ENCODE measurements at regions not wholly inside any gene's neighbourhood (a gene's known extent, or its start where the extent isn't known, plus 50 kb on each side); places are given as distances from the start of the nearest gene placed in this dataset.

DNA sequence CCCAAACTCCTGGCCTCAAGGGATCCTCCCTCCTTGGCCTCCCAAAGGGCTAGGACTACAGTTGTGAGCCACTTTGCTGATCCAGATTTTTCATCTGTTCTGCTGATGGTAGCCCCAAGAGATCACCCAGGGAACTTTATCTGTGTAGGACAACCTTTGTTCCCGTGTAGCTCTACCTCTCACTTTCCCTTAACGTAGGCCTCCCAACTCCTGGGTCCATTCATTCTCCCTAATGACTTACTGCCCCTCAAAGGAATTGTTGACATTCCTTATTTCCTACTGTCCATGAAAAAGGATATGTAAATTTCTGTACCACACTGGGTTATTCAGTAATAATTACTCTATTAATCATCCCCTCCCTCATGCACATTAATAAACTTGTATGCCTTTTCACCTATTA lies 51.0 kb upstream of the PHF24 start:
- no peak for TF ChIP-seq EZH2phosphoT487 (conservative IDR thresholded peaks at IDR 0.05; ENCODE audit: low read length)
- Histone ChIP-seq H3K79me2 (ENCODE audit: insufficient read depth, low read length) (no peaks in the 10 kb centered on the region), H4K20me1 (ENCODE audit: low read depth, low read length) (no peaks in the 10 kb centered on the region), H3K27ac (ENCODE audit: low read depth, low read length) (no peak overlapping the region), H2AFZ (ENCODE audit: low read depth, low read length, severe bottlenecking) (no peak overlapping the region), H3K9me3 (ENCODE audit: insufficient read depth, low read length) (no peaks in the 10 kb centered on the region), H3K4me3 (ENCODE audit: insufficient read depth, low read length, poor library complexity, severe bottlenecking) (no peak overlapping the region), H3K4me2 (ENCODE audit: low read depth, low read length, poor library complexity, severe bottlenecking) (no peak overlapping the region), H3K9me2 (replicated peaks; ENCODE audit: insufficient read depth, low read length) (no peaks in the 10 kb centered on the region), H3K36me3 (ENCODE audit: low read length) (no peaks in the 10 kb centered on the region), H3K27me3 (ENCODE audit: low read length) (no peaks in the 10 kb centered on the region), H3K9ac (ENCODE audit: low read length) (no peak overlapping the region), H3F3A (ENCODE audit: insufficient read depth) (no peaks in the 10 kb centered on the region)

DNA sequence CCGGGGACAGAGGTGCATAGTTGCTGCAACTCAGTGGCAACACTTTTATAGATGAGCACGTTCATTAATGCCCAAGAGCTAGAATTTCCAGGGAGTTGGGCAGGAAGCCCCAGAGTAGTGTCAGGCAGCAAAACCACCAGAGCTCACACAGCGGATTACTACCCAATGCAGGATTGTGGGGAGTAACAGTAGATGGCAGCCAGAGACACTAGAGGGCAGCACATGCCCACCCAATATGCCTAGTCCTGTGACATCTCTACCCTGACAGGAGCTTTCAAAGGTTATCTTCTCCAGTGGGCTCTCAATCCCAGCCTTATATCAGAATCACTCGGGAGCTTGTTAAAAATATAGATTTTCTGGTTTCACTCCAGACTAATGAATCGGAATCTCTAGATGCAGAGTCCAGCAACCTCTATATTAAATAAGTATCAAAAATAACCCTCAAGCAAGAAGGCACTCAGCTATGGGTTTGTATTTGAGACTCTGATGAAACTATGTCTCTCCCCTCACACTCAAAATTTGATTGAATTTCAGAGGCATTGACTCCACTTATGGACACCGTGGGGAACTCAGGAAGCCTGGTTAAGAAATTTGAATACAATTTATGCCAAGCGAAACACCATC lies 58.4 kb upstream of the PHF24 start:
- Histone ChIP-seq H3K36me3 (ENCODE audit: low read length) (no peaks in the 10 kb centered on the region), H3K27me3 (ENCODE audit: low read length) (no peaks in the 10 kb centered on the region), H3F3A (ENCODE audit: insufficient read depth) (no peaks in the 10 kb centered on the region), H3K9me2 (replicated peaks; ENCODE audit: insufficient read depth, low read length) (no peaks in the 10 kb centered on the region), H3K4me2 (ENCODE audit: low read depth, low read length, poor library complexity, severe bottlenecking) (no peak overlapping the region), H3K4me3 (ENCODE audit: insufficient read depth, low read length, poor library complexity, severe bottlenecking) (no peak overlapping the region), H4K20me1 (ENCODE audit: low read depth, low read length) (no peaks in the 10 kb centered on the region), H3K9me3 (ENCODE audit: insufficient read depth, low read length) (no peaks in the 10 kb centered on the region), H3K9ac (ENCODE audit: low read length) (no peak overlapping the region), H3K27ac (ENCODE audit: low read depth, low read length) (no peak overlapping the region), H2AFZ (ENCODE audit: low read depth, low read length, severe bottlenecking) (no peak overlapping the region), H3K79me2 (ENCODE audit: insufficient read depth, low read length) (no peaks in the 10 kb centered on the region)
- TF ChIP-seq, protein P1, sequence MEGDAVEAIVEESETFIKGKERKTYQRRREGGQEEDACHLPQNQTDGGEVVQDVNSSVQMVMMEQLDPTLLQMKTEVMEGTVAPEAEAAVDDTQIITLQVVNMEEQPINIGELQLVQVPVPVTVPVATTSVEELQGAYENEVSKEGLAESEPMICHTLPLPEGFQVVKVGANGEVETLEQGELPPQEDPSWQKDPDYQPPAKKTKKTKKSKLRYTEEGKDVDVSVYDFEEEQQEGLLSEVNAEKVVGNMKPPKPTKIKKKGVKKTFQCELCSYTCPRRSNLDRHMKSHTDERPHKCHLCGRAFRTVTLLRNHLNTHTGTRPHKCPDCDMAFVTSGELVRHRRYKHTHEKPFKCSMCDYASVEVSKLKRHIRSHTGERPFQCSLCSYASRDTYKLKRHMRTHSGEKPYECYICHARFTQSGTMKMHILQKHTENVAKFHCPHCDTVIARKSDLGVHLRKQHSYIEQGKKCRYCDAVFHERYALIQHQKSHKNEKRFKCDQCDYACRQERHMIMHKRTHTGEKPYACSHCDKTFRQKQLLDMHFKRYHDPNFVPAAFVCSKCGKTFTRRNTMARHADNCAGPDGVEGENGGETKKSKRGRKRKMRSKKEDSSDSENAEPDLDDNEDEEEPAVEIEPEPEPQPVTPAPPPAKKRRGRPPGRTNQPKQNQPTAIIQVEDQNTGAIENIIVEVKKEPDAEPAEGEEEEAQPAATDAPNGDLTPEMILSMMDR (IDR thresholded peaks at IDR 0.05; ENCODE audit: insufficient read depth, low read length, poor library complexity, severe bottlenecking): peak; percentile 77
- no peak for TF ChIP-seq EZH2phosphoT487 (conservative IDR thresholded peaks at IDR 0.05; ENCODE audit: low read length)

DNA sequence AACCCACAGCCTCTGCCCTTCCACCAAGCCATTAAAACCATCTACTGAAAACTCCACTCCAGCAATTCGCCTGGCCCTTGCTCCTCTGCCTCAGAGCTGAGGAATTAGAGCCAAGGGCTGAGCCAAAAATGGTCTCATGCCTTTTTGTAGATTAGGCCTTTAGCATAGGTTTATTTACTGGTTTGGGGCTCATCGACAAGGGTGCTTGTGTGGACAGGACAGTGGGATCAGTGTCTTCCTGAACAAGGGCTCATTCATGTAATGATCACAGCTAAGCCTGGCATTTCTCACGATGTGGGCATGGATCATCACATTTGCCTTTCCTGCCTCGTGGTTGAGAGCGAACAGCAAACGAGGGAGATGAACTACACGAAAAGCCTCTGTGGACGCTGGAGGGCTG lies 59.2 kb upstream of the PHF24 start:
- H3K9me2 ChIP-seq (replicated peaks; ENCODE audit: insufficient read depth, low read length): no peaks in the 10 kb centered on the region
- H3K4me2 ChIP-seq (ENCODE audit: low read depth, low read length, poor library complexity, severe bottlenecking): no peak overlapping the region

DNA sequence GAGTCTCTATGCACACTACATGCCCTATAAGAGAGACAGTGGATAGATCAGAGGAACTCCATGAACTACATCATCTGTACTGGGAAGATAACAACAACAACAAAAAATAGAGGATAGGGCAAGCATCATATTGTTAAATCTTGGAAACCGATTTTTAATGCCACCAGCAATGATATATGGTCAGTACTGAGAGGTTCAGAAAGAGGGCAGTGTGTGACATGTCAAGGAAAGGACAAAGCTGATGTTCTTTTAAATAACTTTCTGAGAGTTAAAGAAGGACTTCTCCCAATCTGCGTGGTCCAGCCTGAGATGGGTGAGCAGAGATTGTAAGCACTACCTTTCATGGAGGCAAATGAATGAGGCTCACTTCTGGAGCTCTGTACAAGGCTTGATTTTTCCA lies 62.0 kb upstream of the PHF24 start:
- Histone ChIP-seq H3K9ac (ENCODE audit: low read length) (no peak overlapping the region), H3K9me2 (replicated peaks; ENCODE audit: insufficient read depth, low read length) (no peaks in the 10 kb centered on the region), H3K4me2 (ENCODE audit: low read depth, low read length, poor library complexity, severe bottlenecking) (no peak overlapping the region), H3K27me3 (ENCODE audit: low read length) (0 out of 2 replicates have a peak, but pooled peaks cover 3% of the 10 kb centered on the region), H3K36me3 (ENCODE audit: low read length) (no peaks in the 10 kb centered on the region), H3K4me3 (ENCODE audit: insufficient read depth, low read length, poor library complexity, severe bottlenecking) (no peak overlapping the region), H2AFZ (ENCODE audit: low read depth, low read length, severe bottlenecking) (no peak overlapping the region), H3K27ac (ENCODE audit: low read depth, low read length) (no peak overlapping the region), H3K79me2 (ENCODE audit: insufficient read depth, low read length) (no peaks in the 10 kb centered on the region), H4K20me1 (ENCODE audit: low read depth, low read length) (no peaks in the 10 kb centered on the region), H3K9me3 (ENCODE audit: insufficient read depth, low read length) (no peaks in the 10 kb centered on the region), H3F3A (ENCODE audit: insufficient read depth) (no peaks in the 10 kb centered on the region)
- TF ChIP-seq, protein P1 (IDR thresholded peaks at IDR 0.05; ENCODE audit: insufficient read depth, low read length, poor library complexity, severe bottlenecking): no peak
- TF ChIP-seq EZH2phosphoT487 (conservative IDR thresholded peaks at IDR 0.05; ENCODE audit: low read length): no peak

More for the DNA sequence above, 59.2 kb upstream of the PHF24 start:
- no peak overlapping the region for H2AFZ ChIP-seq (ENCODE audit: low read depth, low read length, severe bottlenecking)
- H3K27me3 ChIP-seq (ENCODE audit: low read length): no peaks in the 10 kb centered on the region
- no peak overlapping the region for H3K9ac ChIP-seq (ENCODE audit: low read length)
- no peaks in the 10 kb centered on the region for H3K9me3 ChIP-seq (ENCODE audit: insufficient read depth, low read length)
- no peaks in the 10 kb centered on the region for H4K20me1 ChIP-seq (ENCODE audit: low read depth, low read length)
- no peak overlapping the region for H3K4me3 ChIP-seq (ENCODE audit: insufficient read depth, low read length, poor library complexity, severe bottlenecking)
- H3F3A ChIP-seq (ENCODE audit: insufficient read depth): no peaks in the 10 kb centered on the region
- no peak overlapping the region for H3K27ac ChIP-seq (ENCODE audit: low read depth, low read length)
- no peaks in the 10 kb centered on the region for H3K36me3 ChIP-seq (ENCODE audit: low read length)
- TF ChIP-seq, protein P1 (IDR thresholded peaks at IDR 0.05; ENCODE audit: insufficient read depth, low read length, poor library complexity, severe bottlenecking): no peak
- no peak for TF ChIP-seq EZH2phosphoT487 (conservative IDR thresholded peaks at IDR 0.05; ENCODE audit: low read length)
- no peaks in the 10 kb centered on the region for H3K79me2 ChIP-seq (ENCODE audit: insufficient read depth, low read length)

Data from SU-DHL-6 (cell line).